DOHH2 (cell line): ENCODE measurements at regions not wholly inside any gene's neighbourhood (a gene's known extent, or its start where the extent isn't known, plus 50 kb on each side); places are given as distances from the start of the nearest gene placed in this dataset.

Experiments
- H3F3A ChIP-seq: fragments of 200-600 bp; sonication (generic), shearing (Covaris generic); 2 replicates; pipeline ENCODE4 v1.6.0; 2016; ENCODE audit warnings: antibody characterized with exemption, mild to moderate bottlenecking; ENCODE audit not compliant: control insufficient read depth, insufficient read depth
- H3K27ac ChIP-seq: fragments of 200-600 bp; sonication (generic); 2 replicates; pipeline ENCODE4 v1.5.1; 2014; ENCODE audit warnings: low read depth, mild to moderate bottlenecking, low read length, moderate library complexity
- H3K27me3 ChIP-seq: fragments of 200-600 bp; sonication (generic); 2 replicates; pipeline ENCODE4 v1.6.1; 2014; ENCODE audit warnings: mild to moderate bottlenecking, low read length, mixed read lengths; ENCODE audit not compliant: control insufficient read depth
- H3K36me3 ChIP-seq: fragments of 200-600 bp; sonication (generic); 2 replicates; pipeline ENCODE4 v1.6.1; 2014; ENCODE audit warnings: mild to moderate bottlenecking, low read length, moderate library complexity, mixed read lengths; ENCODE audit not compliant: control insufficient read depth
- H3K4me1 ChIP-seq: fragments of 200-600 bp; sonication (generic); 2 replicates; pipeline ENCODE4 v1.6.1; 2014; ENCODE audit warnings: mild to moderate bottlenecking, low read length, mixed read lengths; ENCODE audit not compliant: control insufficient read depth
- H3K4me2 ChIP-seq: fragments of 200-600 bp; sonication (generic); 2 replicates; pipeline ENCODE4 v1.6.0; 2014; ENCODE audit warnings: mild to moderate bottlenecking, low read length, moderate library complexity
- H3K4me3 ChIP-seq: fragments of 200-600 bp; sonication (generic); 2 replicates; pipeline ENCODE4 v1.5.1; 2014; ENCODE audit warnings: mild to moderate bottlenecking, low read length, mixed read lengths
- H3K79me2 ChIP-seq: fragments of 200-600 bp; sonication (generic); 2 replicates; pipeline ENCODE4 v1.6.1; 2014; ENCODE audit warnings: mild to moderate bottlenecking, low read length, mixed read lengths; ENCODE audit not compliant: control insufficient read depth
- H3K9me2 ChIP-seq: fragments of 200-600 bp; sonication (generic); replicated peaks from 2 replicates; pipeline ENCODE4 v1.6.1; 2014; ENCODE audit warnings: mild to moderate bottlenecking, low read length, mixed read lengths; ENCODE audit not compliant: control insufficient read depth
- H3K9me3 ChIP-seq: fragments of 200-600 bp; sonication (generic); 2 replicates; pipeline ENCODE4 v1.6.1; 2014; ENCODE audit warnings: antibody characterized with exemption, low read length, mixed read lengths; ENCODE audit not compliant: control insufficient read depth, insufficient read depth
- H4K20me1 ChIP-seq: fragments of 200-600 bp; sonication (generic); 2 replicates; pipeline ENCODE4 v1.6.0; 2014; ENCODE audit warnings: low read depth, mild to moderate bottlenecking, antibody characterized with exemption, low read length, moderate library complexity; ENCODE audit not compliant: control insufficient read depth, insufficient read depth
- EZH2phosphoT487 ChIP-seq: fragments of 200-600 bp; sonication (generic); IDR thresholded peaks from 2 replicates; pipeline ENCODE4 v1.6.1; 2017; ENCODE audit warnings: borderline replicate concordance, mild to moderate bottlenecking, antibody characterized with exemption, low read length, moderate library complexity, mixed read lengths
- TF ChIP-seq, protein P1 (sequence below): fragments of 200-600 bp; sonication (generic); IDR thresholded peaks from one replicate; pipeline ENCODE4 v1.5.1; 2014; ENCODE audit warnings: antibody characterized with exemption, mild to moderate bottlenecking, low read depth, low read length; ENCODE audit not compliant: poor library complexity, severe bottlenecking

GRCh38 chr7:25429731-25430130 lies 201.4 kb upstream of the NPVF start:
- TF ChIP-seq, protein P1, sequence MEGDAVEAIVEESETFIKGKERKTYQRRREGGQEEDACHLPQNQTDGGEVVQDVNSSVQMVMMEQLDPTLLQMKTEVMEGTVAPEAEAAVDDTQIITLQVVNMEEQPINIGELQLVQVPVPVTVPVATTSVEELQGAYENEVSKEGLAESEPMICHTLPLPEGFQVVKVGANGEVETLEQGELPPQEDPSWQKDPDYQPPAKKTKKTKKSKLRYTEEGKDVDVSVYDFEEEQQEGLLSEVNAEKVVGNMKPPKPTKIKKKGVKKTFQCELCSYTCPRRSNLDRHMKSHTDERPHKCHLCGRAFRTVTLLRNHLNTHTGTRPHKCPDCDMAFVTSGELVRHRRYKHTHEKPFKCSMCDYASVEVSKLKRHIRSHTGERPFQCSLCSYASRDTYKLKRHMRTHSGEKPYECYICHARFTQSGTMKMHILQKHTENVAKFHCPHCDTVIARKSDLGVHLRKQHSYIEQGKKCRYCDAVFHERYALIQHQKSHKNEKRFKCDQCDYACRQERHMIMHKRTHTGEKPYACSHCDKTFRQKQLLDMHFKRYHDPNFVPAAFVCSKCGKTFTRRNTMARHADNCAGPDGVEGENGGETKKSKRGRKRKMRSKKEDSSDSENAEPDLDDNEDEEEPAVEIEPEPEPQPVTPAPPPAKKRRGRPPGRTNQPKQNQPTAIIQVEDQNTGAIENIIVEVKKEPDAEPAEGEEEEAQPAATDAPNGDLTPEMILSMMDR: no peak
- no peak for TF ChIP-seq EZH2phosphoT487
- H3K4me1 ChIP-seq: peaks cover 8% of the 10 kb centered on the region
- no peak overlapping the region for H3K4me3 ChIP-seq
- H3K4me2 ChIP-seq: no peak overlapping the region
- H3K36me3 ChIP-seq: no peaks in the 10 kb centered on the region
- no peak overlapping the region for H3K27ac ChIP-seq
- H3K9me3 ChIP-seq: no peaks in the 10 kb centered on the region
- H3K79me2 ChIP-seq: no peaks in the 10 kb centered on the region
- no peaks in the 10 kb centered on the region for H3K27me3 ChIP-seq
- no peaks in the 10 kb centered on the region for H4K20me1 ChIP-seq
- H3F3A ChIP-seq: no peaks in the 10 kb centered on the region
- no peaks in the 10 kb centered on the region for H3K9me2 ChIP-seq

DNA sequence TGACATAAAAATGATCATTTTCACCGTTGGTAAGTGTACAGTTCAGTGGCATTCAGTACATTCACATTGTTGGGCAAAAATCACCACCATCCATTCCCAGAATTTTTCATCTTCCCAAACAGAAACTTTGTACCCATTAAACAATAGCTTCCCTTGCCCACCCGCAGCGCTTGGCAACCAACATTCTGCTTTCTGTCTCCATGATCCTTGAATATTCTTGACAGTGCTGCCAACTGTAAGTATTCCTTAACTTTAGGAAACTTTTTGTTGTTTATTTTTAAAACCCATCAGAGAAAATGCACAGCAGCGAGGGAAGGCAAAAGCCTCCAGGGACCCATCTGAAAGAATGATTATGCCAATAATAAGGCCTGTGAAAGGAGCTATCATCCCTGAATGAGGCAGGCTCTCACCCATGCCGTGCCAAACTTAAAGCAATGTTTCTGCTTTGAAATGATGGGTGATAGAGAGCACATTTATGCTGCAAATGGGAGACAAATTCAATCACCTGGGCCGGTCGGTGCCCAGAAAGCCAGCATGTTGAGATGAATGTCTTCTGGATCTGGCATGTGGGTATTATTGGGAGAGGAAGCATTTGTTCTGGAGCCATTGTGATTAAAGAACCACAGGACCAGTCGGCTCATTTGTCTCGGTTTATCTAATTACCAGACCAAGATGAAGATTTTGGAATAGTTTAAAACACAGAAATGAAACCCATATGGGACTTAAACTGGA lies 202.1 kb upstream of the NPVF start:
- Histone ChIP-seq H4K20me1 (no peaks in the 10 kb centered on the region), H3K27ac (no peak overlapping the region), H3K27me3 (no peaks in the 10 kb centered on the region), H3K4me1 (peaks cover 8% of the 10 kb centered on the region), H3K4me2 (no peak overlapping the region), H3K9me3 (no peaks in the 10 kb centered on the region), H3K36me3 (no peaks in the 10 kb centered on the region), H3K4me3 (no peak overlapping the region), H3K79me2 (no peaks in the 10 kb centered on the region), H3F3A (no peaks in the 10 kb centered on the region), H3K9me2 (no peaks in the 10 kb centered on the region)
- TF ChIP-seq, protein P1: no peak
- TF ChIP-seq EZH2phosphoT487: no peak

- no peak for TF ChIP-seq EZH2phosphoT487
- TF ChIP-seq, protein P1: no peak
- H3K27me3 ChIP-seq: no peaks in the 10 kb centered on the region
- H3K4me1 ChIP-seq: peaks cover 8% of the 10 kb centered on the region
- H3K4me2 ChIP-seq: no peak overlapping the region
- H3F3A ChIP-seq: no peaks in the 10 kb centered on the region
- no peak overlapping the region for H3K27ac ChIP-seq
- no peaks in the 10 kb centered on the region for H3K79me2 ChIP-seq
- H3K9me3 ChIP-seq: no peaks in the 10 kb centered on the region
- no peaks in the 10 kb centered on the region for H3K36me3 ChIP-seq
- H3K4me3 ChIP-seq: no peak overlapping the region
- no peaks in the 10 kb centered on the region for H3K9me2 ChIP-seq
- no peaks in the 10 kb centered on the region for H4K20me1 ChIP-seq
Observed at GRCh38 chr7:25431956-25432450, 203.7 kb upstream of the NPVF start.
